Stimulated activated naive CD8-positive, alpha-beta T cell treated with anti-CD3 and anti-CD28 coated beads, Interleukin-15, amount 100 ng/mL, for 72 hours (primary cell): ENCODE measurements at regions not wholly inside any gene's neighbourhood (a gene's known extent, or its start where the extent isn't known, plus 50 kb on each side); places are given as distances from the start of the nearest gene placed in this dataset.
"Not testable (repeated sequence)": the region's sequence is repeated elsewhere in the genome, so short reads cannot be mapped to it uniquely, and the experiment has no call there.

ENCODE experiments used
- ATAC-seq: fragments of 150-1000 bp; cut with Tn5 transposase; 2 replicates; pipeline ENCODE4 v1.10.0; 2021; ENCODE audit warnings: mild to moderate bottlenecking, moderate library complexity
- DNase-seq, 2 donors: peaks; one replicate each; pipeline ENCODE4 v3.0.0; 2021 to 2022
- H3K27ac Mint-ChIP-seq, 2 donors: one replicate each; pipeline ENCODE4 v1.8.0; 2022; ENCODE audit warnings: mild to moderate bottlenecking in 2 of 2, mixed read lengths in 2 of 2, moderate library complexity in 2 of 2
- H3K27me3 Mint-ChIP-seq: one replicate; pipeline ENCODE4 v1.8.0; 2022; ENCODE audit warnings: mixed read lengths
- H3K4me1 Mint-ChIP-seq: one replicate; pipeline ENCODE4 v1.8.0; 2022; ENCODE audit warnings: mild to moderate bottlenecking, mixed read lengths
- H3K4me3 Mint-ChIP-seq, 2 donors: one replicate each; pipeline ENCODE4 v1.8.0; 2022; ENCODE audit warnings: mild to moderate bottlenecking in 2 of 2, mixed read lengths in 2 of 2, moderate library complexity in 1 of 2
- H3K9me3 Mint-ChIP-seq, 2 donors: one replicate each; pipeline ENCODE4 v1.8.0; 2022; ENCODE audit warnings: mixed read lengths in 2 of 2

DNA sequence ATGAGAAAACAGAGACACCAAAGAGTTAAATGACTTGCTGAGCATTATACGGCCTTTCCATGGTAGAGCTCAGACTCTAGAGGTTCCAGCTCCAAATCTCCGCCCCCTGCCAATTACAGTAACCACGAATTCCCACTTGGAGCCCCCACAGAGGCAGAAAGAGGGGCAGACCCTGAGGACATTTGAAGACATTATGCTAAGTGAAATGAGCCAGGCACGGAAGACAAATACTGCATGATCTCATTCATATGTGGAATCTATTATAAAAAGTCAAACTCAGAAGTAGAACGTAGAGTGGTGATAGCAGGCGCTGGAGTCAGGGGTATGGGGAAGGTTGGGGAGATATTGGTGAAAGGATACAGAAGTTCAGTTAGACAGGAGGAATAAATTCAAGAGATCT is 303.4 kb downstream of the ANAPC1 start:
- H3K27me3 Mint-ChIP-seq, H3K4me3 Mint-ChIP-seq, ATAC-seq, DNase-seq, H3K4me1 Mint-ChIP-seq, H3K27ac Mint-ChIP-seq, H3K9me3 Mint-ChIP-seq: not testable (repeated sequence)

- H3K27ac Mint-ChIP-seq, H3K9me3 Mint-ChIP-seq, H3K4me1 Mint-ChIP-seq, H3K27me3 Mint-ChIP-seq, DNase-seq, ATAC-seq, H3K4me3 Mint-ChIP-seq: not testable (repeated sequence)
Observed at GRCh38 chr2:111582090-111582489, 301.9 kb downstream of the ANAPC1 start.

- not testable (repeated sequence) for H3K4me1 Mint-ChIP-seq, ATAC-seq, H3K27me3 Mint-ChIP-seq
Observed at GRCh38 chr2:111583480-111583879, 300.5 kb downstream of the ANAPC1 start.

GRCh38 chr2:111584540-111584939 is 299.5 kb downstream of the ANAPC1 start:
- not testable (repeated sequence) for H3K27me3 Mint-ChIP-seq, H3K4me3 Mint-ChIP-seq, ATAC-seq, DNase-seq, H3K9me3 Mint-ChIP-seq, H3K27ac Mint-ChIP-seq, H3K4me1 Mint-ChIP-seq

More at GRCh38 chr2:111583480-111583879, 300.5 kb downstream of the ANAPC1 start:
- not testable (repeated sequence) for H3K27ac Mint-ChIP-seq, H3K9me3 Mint-ChIP-seq, DNase-seq, H3K4me3 Mint-ChIP-seq

- ATAC-seq, H3K4me3 Mint-ChIP-seq: not testable (repeated sequence)
Observed at GRCh38 chr2:111584950-111585349, 299.0 kb downstream of the ANAPC1 start.

GRCh38 chr2:111586014-111586413 is 298.0 kb downstream of the ANAPC1 start:
- DNase-seq, H3K4me1 Mint-ChIP-seq, H3K4me3 Mint-ChIP-seq, H3K27me3 Mint-ChIP-seq, H3K9me3 Mint-ChIP-seq, ATAC-seq, H3K27ac Mint-ChIP-seq: not testable (repeated sequence)

More at GRCh38 chr2:111584950-111585349, 299.0 kb downstream of the ANAPC1 start:
- H3K27ac Mint-ChIP-seq, H3K9me3 Mint-ChIP-seq, DNase-seq, H3K27me3 Mint-ChIP-seq, H3K4me1 Mint-ChIP-seq: not testable (repeated sequence)

GRCh38 chr2:111595072-111595471 is 288.9 kb downstream of the ANAPC1 start:
- H3K4me3 Mint-ChIP-seq, ATAC-seq, H3K27me3 Mint-ChIP-seq, DNase-seq, H3K27ac Mint-ChIP-seq, H3K9me3 Mint-ChIP-seq, H3K4me1 Mint-ChIP-seq: not testable (repeated sequence)

DNA sequence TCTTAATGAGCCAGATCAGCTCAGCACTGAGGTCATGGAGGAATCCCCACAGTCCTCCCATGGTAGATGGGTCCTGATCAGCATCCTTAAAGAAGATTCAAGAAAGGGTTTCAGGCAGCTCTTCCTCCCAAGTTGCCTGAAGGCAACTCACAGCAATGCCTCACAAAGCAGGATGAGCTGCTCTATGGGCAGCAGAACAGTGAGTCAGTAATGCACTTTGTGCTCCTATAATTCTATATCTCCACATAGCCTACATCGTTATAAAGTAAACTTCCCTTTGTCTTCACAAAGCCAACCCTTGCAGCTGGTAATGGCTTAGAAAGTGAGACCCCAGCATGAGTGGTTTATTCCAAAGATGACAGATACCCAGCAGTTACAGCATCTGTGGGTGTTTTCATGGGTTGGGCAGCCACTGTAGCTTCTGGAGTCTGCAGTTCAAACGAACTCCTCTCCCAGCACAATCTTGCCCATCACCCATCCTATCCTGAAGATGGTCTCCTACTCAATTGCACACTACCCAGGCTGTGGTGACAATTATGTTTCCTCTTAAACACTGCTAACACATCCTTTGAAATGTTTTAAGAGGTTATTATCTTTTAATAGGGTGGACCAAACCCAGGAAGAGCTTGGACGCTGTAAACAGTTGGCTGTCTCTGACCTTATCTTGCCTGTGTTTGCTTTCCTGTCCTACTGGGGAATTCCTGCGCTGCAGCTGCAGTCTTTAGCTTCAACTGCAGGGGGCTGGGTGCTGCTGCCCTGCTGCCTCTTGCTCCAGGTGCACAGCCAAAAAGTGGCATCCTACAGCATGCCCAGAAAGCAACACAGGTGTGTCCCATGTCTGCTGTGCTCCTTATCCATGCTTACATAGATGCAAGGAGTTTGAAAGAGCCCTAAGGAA is 286.9 kb downstream of the ANAPC1 start:
- H3K27ac Mint-ChIP-seq, H3K9me3 Mint-ChIP-seq, H3K27me3 Mint-ChIP-seq, H3K4me1 Mint-ChIP-seq, DNase-seq, H3K4me3 Mint-ChIP-seq: not testable (repeated sequence)
- ATAC-seq, result peak; percentile 67

- H3K9me3 Mint-ChIP-seq, H3K27me3 Mint-ChIP-seq, H3K4me3 Mint-ChIP-seq, H3K27ac Mint-ChIP-seq, H3K4me1 Mint-ChIP-seq, DNase-seq: not testable (repeated sequence)
- ATAC-seq, result peak; percentile 39
Observed at GRCh38 chr2:111598944-111599343, 285.0 kb downstream of the ANAPC1 start.

DNA sequence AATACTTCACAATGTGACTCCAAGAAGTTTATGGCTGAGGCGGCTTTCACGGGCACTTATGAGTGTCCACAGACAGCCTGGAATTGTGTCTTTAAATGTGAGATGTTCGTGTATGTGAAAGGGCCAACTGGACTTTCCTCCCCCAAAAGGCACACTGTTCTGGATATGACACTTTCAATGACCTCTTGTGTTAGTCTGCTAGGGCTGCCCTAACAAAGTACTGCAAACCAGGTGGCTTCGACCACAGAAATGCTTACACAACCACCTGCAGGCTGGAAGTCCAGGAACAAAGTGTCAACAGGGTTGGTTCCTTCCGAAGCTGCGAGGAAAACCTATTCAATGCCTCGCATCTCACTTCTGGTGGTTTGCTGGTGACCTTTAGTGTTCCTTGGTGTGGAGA is 281.7 kb downstream of the ANAPC1 start:
- not testable (repeated sequence) for H3K9me3 Mint-ChIP-seq, H3K27ac Mint-ChIP-seq, ATAC-seq, H3K27me3 Mint-ChIP-seq, H3K4me3 Mint-ChIP-seq, DNase-seq, H3K4me1 Mint-ChIP-seq

DNA sequence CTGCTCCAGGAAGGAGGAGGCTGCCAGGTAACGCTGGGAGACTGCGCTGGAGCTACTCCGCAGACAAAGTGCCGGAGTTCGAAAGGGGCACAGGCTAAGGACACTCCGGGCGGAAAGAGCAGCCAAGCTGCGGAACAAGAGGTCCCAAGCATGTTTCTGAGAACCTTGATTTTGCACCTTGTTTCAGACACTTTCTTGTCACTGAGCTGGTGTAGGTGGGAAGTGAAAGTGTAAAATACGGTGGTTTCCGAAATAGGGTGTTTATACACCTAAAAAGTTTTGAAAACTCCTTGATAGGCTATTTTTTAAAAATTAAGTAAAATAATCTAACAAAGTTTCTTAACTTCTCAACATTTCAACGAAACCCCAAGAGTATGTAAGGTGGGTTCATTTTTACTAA is 278.2 kb downstream of the ANAPC1 start:
- H3K27ac Mint-ChIP-seq, DNase-seq, H3K4me1 Mint-ChIP-seq, H3K4me3 Mint-ChIP-seq, H3K27me3 Mint-ChIP-seq, ATAC-seq, H3K9me3 Mint-ChIP-seq: not testable (repeated sequence)

DNA sequence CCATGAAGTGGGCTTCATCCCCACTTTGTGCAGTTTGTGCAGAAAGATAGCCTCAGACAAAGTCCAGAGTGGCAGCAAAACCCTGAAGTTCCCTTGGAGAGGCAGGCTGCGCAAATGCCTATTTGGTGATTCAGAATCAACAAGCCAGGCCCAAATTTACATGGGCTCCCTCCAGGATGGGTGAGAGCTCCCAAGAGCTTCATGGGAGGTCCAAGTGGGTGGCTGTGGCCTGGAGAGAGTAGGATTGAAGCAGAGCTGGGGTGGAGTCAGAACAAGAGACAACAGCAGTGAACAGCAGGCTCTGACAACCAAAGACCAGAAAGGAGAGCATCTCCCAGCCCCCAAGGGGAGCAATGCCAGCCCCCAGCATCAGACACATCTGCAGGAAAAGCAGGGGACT is 277.4 kb downstream of the ANAPC1 start:
- H3K27ac Mint-ChIP-seq, H3K9me3 Mint-ChIP-seq, H3K4me1 Mint-ChIP-seq, H3K27me3 Mint-ChIP-seq, ATAC-seq, DNase-seq, H3K4me3 Mint-ChIP-seq: not testable (repeated sequence)

- not testable (repeated sequence) for H3K4me1 Mint-ChIP-seq, H3K4me3 Mint-ChIP-seq, DNase-seq, H3K27me3 Mint-ChIP-seq, ATAC-seq, H3K27ac Mint-ChIP-seq, H3K9me3 Mint-ChIP-seq
Observed at GRCh38 chr2:111609146-111609844, 274.7 kb downstream of the ANAPC1 start.

DNA sequence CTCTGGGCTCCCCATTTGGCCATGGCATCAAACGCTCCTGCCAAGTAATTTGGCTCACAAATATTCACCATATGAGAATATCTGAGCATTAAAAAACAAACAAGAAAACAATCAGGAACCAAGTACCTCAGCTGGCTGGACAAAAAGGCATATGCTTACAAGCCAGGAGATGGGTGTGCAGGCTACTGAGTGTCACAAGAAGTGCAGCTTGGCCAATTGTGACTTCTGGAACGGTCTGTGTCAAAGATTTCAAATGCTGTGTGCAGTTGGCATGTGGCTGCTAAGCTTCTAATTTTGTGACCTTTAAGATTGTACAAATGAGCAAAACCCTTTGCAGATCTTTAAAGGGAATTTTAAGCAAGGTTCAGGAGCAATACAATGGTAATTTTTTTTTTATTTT is 274.0 kb downstream of the ANAPC1 start:
- H3K27me3 Mint-ChIP-seq, H3K4me3 Mint-ChIP-seq, H3K9me3 Mint-ChIP-seq, H3K4me1 Mint-ChIP-seq, H3K27ac Mint-ChIP-seq, ATAC-seq, DNase-seq: not testable (repeated sequence)

DNA sequence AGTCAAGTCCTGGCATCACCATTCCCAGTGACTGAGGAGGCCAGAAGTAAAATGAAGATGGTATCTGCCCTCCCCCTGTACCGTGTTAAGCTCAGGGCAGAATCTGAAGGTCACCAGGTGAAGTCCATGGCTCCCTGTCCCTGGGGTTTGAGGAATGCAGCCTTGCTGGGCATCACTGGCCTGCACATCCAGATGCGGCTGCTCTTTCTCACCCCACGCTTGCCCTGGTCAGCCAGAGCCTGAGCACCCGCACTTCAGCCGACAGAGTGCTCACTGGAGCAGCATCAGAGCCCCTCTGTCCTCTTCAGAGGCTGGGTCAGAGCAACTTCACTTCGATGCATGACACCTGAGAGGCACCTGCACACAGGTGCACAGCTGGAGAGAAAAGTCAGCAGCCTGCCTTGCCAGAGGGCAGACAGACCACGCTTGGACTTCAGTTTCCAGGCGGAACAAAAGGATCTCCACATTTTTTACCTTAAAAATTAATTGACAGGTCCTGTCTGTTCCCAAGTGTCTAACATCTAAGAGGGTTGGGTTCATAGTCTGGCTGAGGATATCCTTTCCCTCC is 267.3 kb downstream of the ANAPC1 start:
- DNase-seq (no peak), ATAC-seq (no peak)
- Mint-ChIP-seq H3K27ac (no peak overlapping the region), H3K4me1 (no peaks in the 10 kb centered on the region), H3K9me3 (no peaks in the 10 kb centered on the region), H3K27me3 (peaks cover 4% of the 10 kb centered on the region), H3K4me3 (no peak overlapping the region)
